Neural cell (in vitro differentiated cells): ENCODE measurements at regions not wholly inside any gene's neighbourhood (a gene's known extent, or its start where the extent isn't known, plus 50 kb on each side); places are given as distances from the start of the nearest gene placed in this dataset.

Experiments used
- H2AFZ ChIP-seq: fragments of 200-600, 300-800 bp; sonication (generic), shearing (Covaris generic); 2 replicates; pipeline ENCODE4 v1.6.0; 2014; ENCODE audit warnings: low read depth, mild to moderate bottlenecking, antibody characterized with exemption, low read length, moderate library complexity
- H3F3A ChIP-seq: fragments of 200-600 bp; shearing (Covaris generic); 2 replicates; pipeline ENCODE4 v1.6.1; 2016; ENCODE audit warnings: mild to moderate bottlenecking, moderate library complexity, mixed read lengths, antibody characterized with exemption, low read length; ENCODE audit not compliant: insufficient read depth, poor library complexity, severe bottlenecking
- H3K27ac ChIP-seq: fragments of 200-600, 300-800 bp; sonication (generic), shearing (Covaris generic); 2 replicates; pipeline ENCODE4 v1.5.1; 2014; ENCODE audit warnings: mild to moderate bottlenecking, low read length, moderate library complexity
- H3K27me3 ChIP-seq: fragments of 300-800, 200-600 bp; sonication (generic), shearing (Covaris generic); 2 replicates; pipeline ENCODE4 v1.6.0; 2014; ENCODE audit warnings: mild to moderate bottlenecking, low read depth, low read length, moderate library complexity; ENCODE audit not compliant: insufficient read depth
- H3K36me3 ChIP-seq: fragments of 300-800, 200-600 bp; sonication (generic), shearing (Covaris generic); 2 replicates; pipeline ENCODE4 v1.5.1; 2014; ENCODE audit warnings: mild to moderate bottlenecking, antibody characterized with exemption, low read length, moderate library complexity; ENCODE audit not compliant: insufficient read depth
- H3K4me2 ChIP-seq: fragments of 300-800, 200-600 bp; sonication (generic), shearing (Covaris generic); 2 replicates; pipeline ENCODE4 v1.6.0; 2014; ENCODE audit warnings: mild to moderate bottlenecking, low read length
- H3K4me3 ChIP-seq: fragments of 300-800, 200-600 bp; sonication (generic), shearing (Covaris generic); 2 replicates; pipeline ENCODE4 v1.5.1; 2014; ENCODE audit warnings: mild to moderate bottlenecking, low read length, moderate library complexity
- H3K79me2 ChIP-seq: fragments of 200-600 bp; shearing (Covaris generic); replicated peaks from 2 replicates; pipeline ENCODE4 v1.6.0; 2014; ENCODE audit warnings: mild to moderate bottlenecking, low read length, moderate library complexity; ENCODE audit not compliant: insufficient read depth
- H3K9ac ChIP-seq: fragments of 300-800, 200-600 bp; sonication (generic), shearing (Covaris generic); 2 replicates; pipeline ENCODE4 v1.6.1; 2016; ENCODE audit warnings: mild to moderate bottlenecking, low read length, mixed read lengths
- H3K9me2 ChIP-seq: fragments of 200-600 bp; shearing (Covaris generic); 2 replicates; pipeline ENCODE4 v1.6.1; 2016; ENCODE audit warnings: mild to moderate bottlenecking, low read length, mixed read lengths; ENCODE audit not compliant: insufficient read depth
- H3K9me3 ChIP-seq: fragments of 200-600, 300-800 bp; sonication (generic), shearing (Covaris generic); 2 replicates; pipeline ENCODE4 v1.6.1; 2016; ENCODE audit warnings: mild to moderate bottlenecking, mixed run types, low read length, moderate library complexity, mixed read lengths
- H4K20me1 ChIP-seq: fragments of 200-600 bp; shearing (Covaris generic); 2 replicates; pipeline ENCODE4 v1.6.1; 2016; ENCODE audit warnings: mild to moderate bottlenecking, mixed run types; ENCODE audit not compliant: insufficient read depth
- EP300 ChIP-seq: fragments of 450-650 bp; conservative IDR thresholded peaks from 2 replicates; pipeline ENCODE4 v1.6.1; 2014; ENCODE audit warnings: antibody characterized with exemption, mild to moderate bottlenecking, moderate library complexity; ENCODE audit not compliant: poor library complexity, severe bottlenecking
- EZH2 ChIP-seq: fragments of 200-600, 300-800 bp; shearing (Covaris generic), sonication (generic); IDR thresholded peaks from 2 replicates; pipeline ENCODE4 v1.6.1; 2014; ENCODE audit warnings: antibody characterized with exemption, low read length, borderline replicate concordance, mild to moderate bottlenecking; ENCODE audit not compliant: insufficient read depth, poor library complexity, severe bottlenecking
- MXI1 ChIP-seq: fragments of 450-650 bp; conservative IDR thresholded peaks from 2 replicates; pipeline ENCODE4 v1.6.1; 2014; ENCODE audit warnings: antibody characterized with exemption, mild to moderate bottlenecking; ENCODE audit not compliant: poor library complexity, severe bottlenecking
- POLR2AphosphoS5 ChIP-seq: IDR thresholded peaks from 2 replicates; pipeline ENCODE4 v1.6.1; 2012
- RAD21 ChIP-seq: fragments of 450-650 bp; conservative IDR thresholded peaks from 2 replicates; pipeline ENCODE4 v1.6.1; 2014; ENCODE audit warnings: antibody characterized with exemption, mild to moderate bottlenecking, moderate library complexity
- SMC3 ChIP-seq: fragments of 450-650 bp; conservative IDR thresholded peaks from 2 replicates; pipeline ENCODE4 v1.6.1; 2014; ENCODE audit warnings: antibody characterized with exemption, mild to moderate bottlenecking, moderate library complexity; ENCODE audit not compliant: poor library complexity
- TAF1 ChIP-seq: IDR thresholded peaks from 2 replicates; pipeline ENCODE4 v1.6.1; 2012; ENCODE audit warnings: low read depth
- TF ChIP-seq, protein P1 (sequence below): IDR thresholded peaks from 2 replicates; pipeline ENCODE4 v1.6.1; 2012; ENCODE audit warnings: borderline replicate concordance
- TF ChIP-seq, protein P2 (sequence below): fragments of 450-650 bp; IDR thresholded peaks from 2 replicates; pipeline ENCODE4 v1.5.1; 2014; ENCODE audit warnings: antibody characterized with exemption, mild to moderate bottlenecking, moderate library complexity; ENCODE audit not compliant: poor library complexity, severe bottlenecking

DNA sequence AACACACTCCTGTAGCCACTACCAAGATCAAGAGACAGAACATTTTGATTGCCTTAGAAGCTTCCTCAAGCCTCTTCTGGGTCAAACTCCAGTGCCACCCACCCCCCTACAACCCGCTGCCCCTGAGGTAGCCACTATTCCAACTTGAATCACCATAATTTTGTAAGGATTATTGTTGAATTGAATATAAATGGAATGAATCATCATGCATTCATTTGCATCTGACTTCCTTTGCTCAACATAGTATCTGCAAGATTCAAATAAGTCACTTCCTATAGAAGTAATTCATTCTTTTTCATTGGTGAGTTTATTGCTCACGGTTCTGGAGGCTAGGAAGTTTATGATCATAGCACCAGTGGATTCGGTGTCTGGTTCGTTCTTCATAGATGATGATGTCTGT, 364.2 kb downstream of the SLITRK2 start:
- TF ChIP-seq, protein P1, sequence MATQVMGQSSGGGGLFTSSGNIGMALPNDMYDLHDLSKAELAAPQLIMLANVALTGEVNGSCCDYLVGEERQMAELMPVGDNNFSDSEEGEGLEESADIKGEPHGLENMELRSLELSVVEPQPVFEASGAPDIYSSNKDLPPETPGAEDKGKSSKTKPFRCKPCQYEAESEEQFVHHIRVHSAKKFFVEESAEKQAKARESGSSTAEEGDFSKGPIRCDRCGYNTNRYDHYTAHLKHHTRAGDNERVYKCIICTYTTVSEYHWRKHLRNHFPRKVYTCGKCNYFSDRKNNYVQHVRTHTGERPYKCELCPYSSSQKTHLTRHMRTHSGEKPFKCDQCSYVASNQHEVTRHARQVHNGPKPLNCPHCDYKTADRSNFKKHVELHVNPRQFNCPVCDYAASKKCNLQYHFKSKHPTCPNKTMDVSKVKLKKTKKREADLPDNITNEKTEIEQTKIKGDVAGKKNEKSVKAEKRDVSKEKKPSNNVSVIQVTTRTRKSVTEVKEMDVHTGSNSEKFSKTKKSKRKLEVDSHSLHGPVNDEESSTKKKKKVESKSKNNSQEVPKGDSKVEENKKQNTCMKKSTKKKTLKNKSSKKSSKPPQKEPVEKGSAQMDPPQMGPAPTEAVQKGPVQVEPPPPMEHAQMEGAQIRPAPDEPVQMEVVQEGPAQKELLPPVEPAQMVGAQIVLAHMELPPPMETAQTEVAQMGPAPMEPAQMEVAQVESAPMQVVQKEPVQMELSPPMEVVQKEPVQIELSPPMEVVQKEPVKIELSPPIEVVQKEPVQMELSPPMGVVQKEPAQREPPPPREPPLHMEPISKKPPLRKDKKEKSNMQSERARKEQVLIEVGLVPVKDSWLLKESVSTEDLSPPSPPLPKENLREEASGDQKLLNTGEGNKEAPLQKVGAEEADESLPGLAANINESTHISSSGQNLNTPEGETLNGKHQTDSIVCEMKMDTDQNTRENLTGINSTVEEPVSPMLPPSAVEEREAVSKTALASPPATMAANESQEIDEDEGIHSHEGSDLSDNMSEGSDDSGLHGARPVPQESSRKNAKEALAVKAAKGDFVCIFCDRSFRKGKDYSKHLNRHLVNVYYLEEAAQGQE, result no peak
- TF ChIP-seq MXI1 (no peak), POLR2AphosphoS5 (no peak), SMC3 (no peak), TAF1 (no peak), RAD21 (no peak), EZH2 (no peak), EP300 (no peak)
- TF ChIP-seq, protein P2, sequence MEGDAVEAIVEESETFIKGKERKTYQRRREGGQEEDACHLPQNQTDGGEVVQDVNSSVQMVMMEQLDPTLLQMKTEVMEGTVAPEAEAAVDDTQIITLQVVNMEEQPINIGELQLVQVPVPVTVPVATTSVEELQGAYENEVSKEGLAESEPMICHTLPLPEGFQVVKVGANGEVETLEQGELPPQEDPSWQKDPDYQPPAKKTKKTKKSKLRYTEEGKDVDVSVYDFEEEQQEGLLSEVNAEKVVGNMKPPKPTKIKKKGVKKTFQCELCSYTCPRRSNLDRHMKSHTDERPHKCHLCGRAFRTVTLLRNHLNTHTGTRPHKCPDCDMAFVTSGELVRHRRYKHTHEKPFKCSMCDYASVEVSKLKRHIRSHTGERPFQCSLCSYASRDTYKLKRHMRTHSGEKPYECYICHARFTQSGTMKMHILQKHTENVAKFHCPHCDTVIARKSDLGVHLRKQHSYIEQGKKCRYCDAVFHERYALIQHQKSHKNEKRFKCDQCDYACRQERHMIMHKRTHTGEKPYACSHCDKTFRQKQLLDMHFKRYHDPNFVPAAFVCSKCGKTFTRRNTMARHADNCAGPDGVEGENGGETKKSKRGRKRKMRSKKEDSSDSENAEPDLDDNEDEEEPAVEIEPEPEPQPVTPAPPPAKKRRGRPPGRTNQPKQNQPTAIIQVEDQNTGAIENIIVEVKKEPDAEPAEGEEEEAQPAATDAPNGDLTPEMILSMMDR, result no peak
- no peaks in the 10 kb centered on the region for H3K79me2 ChIP-seq
- H3K9me3 ChIP-seq, result no peaks in the 10 kb centered on the region
- no peaks in the 10 kb centered on the region for H3K36me3 ChIP-seq
- no peak overlapping the region for H3K9ac ChIP-seq
- H3K4me3 ChIP-seq, result no peak overlapping the region
- no peak overlapping the region for H3K4me2 ChIP-seq
- no peaks in the 10 kb centered on the region for H3F3A ChIP-seq
- no peaks in the 10 kb centered on the region for H3K27me3 ChIP-seq
- no peak overlapping the region for H3K27ac ChIP-seq
- no peaks in the 10 kb centered on the region for H4K20me1 ChIP-seq
- no peak overlapping the region for H2AFZ ChIP-seq
- no peaks in the 10 kb centered on the region for H3K9me2 ChIP-seq

DNA sequence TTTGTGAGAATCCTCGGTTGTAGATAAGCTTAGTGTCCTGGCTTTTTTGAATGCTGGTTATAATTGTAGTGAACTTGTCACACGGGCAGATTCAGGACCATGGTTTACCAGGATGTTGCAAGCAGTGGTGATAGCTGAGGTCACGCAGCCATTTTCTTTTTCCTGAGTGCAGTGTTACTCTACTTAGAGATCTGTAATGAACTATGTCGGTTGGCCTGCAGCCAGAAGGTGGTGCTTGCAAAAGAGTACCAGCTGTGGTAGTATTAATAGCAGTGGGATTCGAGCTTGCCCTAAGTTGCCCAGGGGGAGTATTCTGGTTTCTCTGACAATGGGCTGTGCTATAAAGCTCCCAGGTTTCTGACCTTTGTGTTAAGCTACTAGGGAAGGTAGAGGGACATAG, 368.9 kb downstream of the SLITRK2 start:
- Histone ChIP-seq H3K27me3 (no peaks in the 10 kb centered on the region), H3K4me2 (no peak overlapping the region)

More for the DNA sequence above, 368.9 kb downstream of the SLITRK2 start:
- no peak overlapping the region for H3K4me3 ChIP-seq
- H3K9me3 ChIP-seq, result no peaks in the 10 kb centered on the region
- no peaks in the 10 kb centered on the region for H3K36me3 ChIP-seq
- H2AFZ ChIP-seq, result no peak overlapping the region
- no peaks in the 10 kb centered on the region for H4K20me1 ChIP-seq
- no peaks in the 10 kb centered on the region for H3F3A ChIP-seq
- H3K27ac ChIP-seq, result no peak overlapping the region
- TF ChIP-seq POLR2AphosphoS5, result no peak
- TF ChIP-seq EP300, result no peak
- TF ChIP-seq RAD21, result no peak
- no peak for TF ChIP-seq SMC3
- TF ChIP-seq EZH2, result no peak
- TF ChIP-seq TAF1, result no peak
- TF ChIP-seq, protein P1, result no peak
- TF ChIP-seq, protein P2, result no peak
- TF ChIP-seq MXI1, result no peak
- H3K9me2 ChIP-seq, result no peaks in the 10 kb centered on the region
- H3K79me2 ChIP-seq, result no peaks in the 10 kb centered on the region
- H3K9ac ChIP-seq, result no peak overlapping the region
